Adrenal gland (tissue), 5 donors: ENCODE measurements at regions not wholly inside any gene's neighbourhood (a gene's known extent, or its start where the extent isn't known, plus 50 kb on each side); places are given as distances from the start of the nearest gene placed in this dataset.

Experiments
- POLR2A ChIP-seq, 2 donors: fragments of 450-650 bp; IDR thresholded peaks; one replicate each; pipeline ENCODE4 v1.6.1; 2017; ENCODE audit warnings: antibody characterized with exemption in 2 of 2, mild to moderate bottlenecking in 2 of 2, moderate library complexity in 1 of 2
- TF ChIP-seq, protein P1 (sequence below), 6 experiments: fragments of 450-650 bp in 4 of 6; fragments of 200-600 bp in 2 of 6; sonication (generic) in 1 of 6; IDR thresholded peaks; 1 replicate in 5 of 6; 2 replicates in 1 of 6; pipeline versions ENCODE4 v1.5.1 to v1.8.0; 2016 to 2021; ENCODE audit warnings: antibody characterized with exemption in 6 of 6, mild to moderate bottlenecking in 2 of 6, moderate library complexity in 1 of 6
- donor health status: DM: no; HTN: no; CAD: no.

DNA sequence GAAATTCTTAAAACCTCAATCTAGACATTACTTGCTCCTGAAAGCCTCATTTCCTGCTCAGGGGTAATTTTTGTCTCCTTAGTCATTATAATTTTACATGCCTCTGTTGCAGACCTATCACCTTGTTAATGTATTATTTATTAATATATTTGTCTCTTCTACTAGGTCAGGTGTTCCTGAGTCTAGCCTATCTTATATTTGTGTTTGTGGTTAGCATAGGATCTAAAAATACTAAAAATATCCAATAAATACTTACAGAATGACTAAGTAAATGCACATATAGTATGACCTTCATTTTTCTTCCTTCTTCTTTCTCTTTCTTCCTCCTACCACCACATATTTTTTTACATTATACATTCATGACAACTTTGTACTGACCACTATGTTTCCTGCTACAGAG lies 268.9 kb upstream of the HS3ST5 start:
- TF ChIP-seq, protein P1, sequence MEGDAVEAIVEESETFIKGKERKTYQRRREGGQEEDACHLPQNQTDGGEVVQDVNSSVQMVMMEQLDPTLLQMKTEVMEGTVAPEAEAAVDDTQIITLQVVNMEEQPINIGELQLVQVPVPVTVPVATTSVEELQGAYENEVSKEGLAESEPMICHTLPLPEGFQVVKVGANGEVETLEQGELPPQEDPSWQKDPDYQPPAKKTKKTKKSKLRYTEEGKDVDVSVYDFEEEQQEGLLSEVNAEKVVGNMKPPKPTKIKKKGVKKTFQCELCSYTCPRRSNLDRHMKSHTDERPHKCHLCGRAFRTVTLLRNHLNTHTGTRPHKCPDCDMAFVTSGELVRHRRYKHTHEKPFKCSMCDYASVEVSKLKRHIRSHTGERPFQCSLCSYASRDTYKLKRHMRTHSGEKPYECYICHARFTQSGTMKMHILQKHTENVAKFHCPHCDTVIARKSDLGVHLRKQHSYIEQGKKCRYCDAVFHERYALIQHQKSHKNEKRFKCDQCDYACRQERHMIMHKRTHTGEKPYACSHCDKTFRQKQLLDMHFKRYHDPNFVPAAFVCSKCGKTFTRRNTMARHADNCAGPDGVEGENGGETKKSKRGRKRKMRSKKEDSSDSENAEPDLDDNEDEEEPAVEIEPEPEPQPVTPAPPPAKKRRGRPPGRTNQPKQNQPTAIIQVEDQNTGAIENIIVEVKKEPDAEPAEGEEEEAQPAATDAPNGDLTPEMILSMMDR (IDR thresholded peaks at IDR 0.05), result no peak
- TF ChIP-seq POLR2A (IDR thresholded peaks at IDR 0.05), result no peak
